MG63 (cell line): ENCODE measurements at regions not wholly inside any gene's neighbourhood (a gene's known extent, or its start where the extent isn't known, plus 50 kb on each side); places are given as distances from the start of the nearest gene placed in this dataset.

Experiments used
- DNase-seq: peaks from one replicate; pipeline ENCODE4 v3.0.0-alpha.2; 2020
- H3K27me3 ChIP-seq: fragments of 250-450 bp; sonication (Bioruptor Pico); 2 replicates; pipeline ENCODE4 v1.5.1; 2020; ENCODE audit warnings: mild to moderate bottlenecking, moderate library complexity
- H3K36me3 ChIP-seq: fragments of 250-450 bp; sonication (Bioruptor Pico); 2 replicates; pipeline ENCODE4 v1.5.1; 2020; ENCODE audit warnings: mild to moderate bottlenecking, moderate library complexity
- H3K4me3 ChIP-seq: fragments of 250-450 bp; sonication (Bioruptor Pico); 2 replicates; pipeline ENCODE4 v1.5.1; 2020; ENCODE audit warnings: mild to moderate bottlenecking, moderate library complexity
- H3K9me3 ChIP-seq: fragments of 250-450 bp; sonication (Bioruptor Pico); 2 replicates; pipeline ENCODE4 v1.5.1; 2020; ENCODE audit warnings: mild to moderate bottlenecking, moderate library complexity

GRCh38 chr20:24060851-24061590, 72.4 kb upstream of the GGTLC1 start:
- no peak for DNase-seq

GRCh38 chr20:24059174-24059573, 70.6 kb upstream of the GGTLC1 start:
- no peak for DNase-seq
- no peaks in the 10 kb centered on the region for H3K9me3 ChIP-seq
- H3K27me3 ChIP-seq: no peaks in the 10 kb centered on the region
- H3K36me3 ChIP-seq: no peaks in the 10 kb centered on the region
- H3K4me3 ChIP-seq: no peak overlapping the region

More at GRCh38 chr20:24060851-24061590, 72.4 kb upstream of the GGTLC1 start:
- Histone ChIP-seq H3K9me3 (no peaks in the 10 kb centered on the region), H3K27me3 (no peaks in the 10 kb centered on the region), H3K36me3 (no peaks in the 10 kb centered on the region), H3K4me3 (no peak overlapping the region)

GRCh38 chr20:24056491-24056890, 67.9 kb upstream of the GGTLC1 start:
- no peak overlapping the region for H3K4me3 ChIP-seq
- H3K27me3 ChIP-seq: no peaks in the 10 kb centered on the region
- no peaks in the 10 kb centered on the region for H3K36me3 ChIP-seq
- no peaks in the 10 kb centered on the region for H3K9me3 ChIP-seq
- DNase-seq: no peak

- Histone ChIP-seq H3K36me3 (no peaks in the 10 kb centered on the region), H3K9me3 (no peaks in the 10 kb centered on the region), H3K27me3 (no peaks in the 10 kb centered on the region), H3K4me3 (no peak overlapping the region)
- no peak for DNase-seq
Measured at GRCh38 chr20:24052599-24053275, 64.2 kb upstream of the GGTLC1 start.

GRCh38 chr20:24051160-24051559, 62.6 kb upstream of the GGTLC1 start:
- no peak for DNase-seq
- Histone ChIP-seq H3K9me3 (no peaks in the 10 kb centered on the region), H3K27me3 (no peaks in the 10 kb centered on the region), H3K4me3 (no peak overlapping the region), H3K36me3 (no peaks in the 10 kb centered on the region)

- H3K36me3 ChIP-seq: no peaks in the 10 kb centered on the region
- DNase-seq: no peak
- no peaks in the 10 kb centered on the region for H3K9me3 ChIP-seq
- H3K4me3 ChIP-seq: no peak overlapping the region
- H3K27me3 ChIP-seq: no peaks in the 10 kb centered on the region
Measured at GRCh38 chr20:24050119-24050518, 61.5 kb upstream of the GGTLC1 start.

- Histone ChIP-seq H3K36me3 (no peaks in the 10 kb centered on the region), H3K27me3 (no peaks in the 10 kb centered on the region), H3K9me3 (no peaks in the 10 kb centered on the region), H3K4me3 (no peak overlapping the region)
- no peak for DNase-seq
Measured at GRCh38 chr20:24049081-24049480, 60.5 kb upstream of the GGTLC1 start.

GRCh38 chr20:24048024-24048611, 59.5 kb upstream of the GGTLC1 start:
- H3K27me3 ChIP-seq: no peaks in the 10 kb centered on the region
- H3K4me3 ChIP-seq: no peak overlapping the region
- no peaks in the 10 kb centered on the region for H3K9me3 ChIP-seq
- H3K36me3 ChIP-seq: no peaks in the 10 kb centered on the region
- DNase-seq: no peak

GRCh38 chr20:24046888-24047287, 58.3 kb upstream of the GGTLC1 start:
- no peaks in the 10 kb centered on the region for H3K9me3 ChIP-seq
- DNase-seq: peak; percentile 9
- H3K4me3 ChIP-seq: no peak overlapping the region
- no peaks in the 10 kb centered on the region for H3K27me3 ChIP-seq
- H3K36me3 ChIP-seq: no peaks in the 10 kb centered on the region

- no peak for DNase-seq
- H3K4me3 ChIP-seq: no peak overlapping the region
- H3K27me3 ChIP-seq: no peaks in the 10 kb centered on the region
- no peaks in the 10 kb centered on the region for H3K36me3 ChIP-seq
- no peaks in the 10 kb centered on the region for H3K9me3 ChIP-seq
Measured at GRCh38 chr20:24045621-24046318, 57.2 kb upstream of the GGTLC1 start.

GRCh38 chr20:24043294-24043693, 54.7 kb upstream of the GGTLC1 start:
- Histone ChIP-seq H3K27me3 (no peaks in the 10 kb centered on the region), H3K36me3 (no peaks in the 10 kb centered on the region), H3K9me3 (no peaks in the 10 kb centered on the region), H3K4me3 (no peak overlapping the region)
- DNase-seq: no peak

GRCh38 chr20:24042646-24043045, 54.1 kb upstream of the GGTLC1 start:
- no peaks in the 10 kb centered on the region for H3K36me3 ChIP-seq
- no peaks in the 10 kb centered on the region for H3K9me3 ChIP-seq
- DNase-seq: no peak
- H3K27me3 ChIP-seq: no peaks in the 10 kb centered on the region
- H3K4me3 ChIP-seq: no peak overlapping the region

GRCh38 chr20:24040896-24041459, 52.4 kb upstream of the GGTLC1 start:
- no peaks in the 10 kb centered on the region for H3K9me3 ChIP-seq
- no peaks in the 10 kb centered on the region for H3K36me3 ChIP-seq

GRCh38 chr20:24039196-24039595, 50.6 kb upstream of the GGTLC1 start:
- Histone ChIP-seq H3K27me3 (no peaks in the 10 kb centered on the region), H3K4me3 (no peak overlapping the region), H3K9me3 (no peaks in the 10 kb centered on the region), H3K36me3 (no peaks in the 10 kb centered on the region)
- no peak for DNase-seq

More at GRCh38 chr20:24040896-24041459, 52.4 kb upstream of the GGTLC1 start:
- Histone ChIP-seq H3K4me3 (no peak overlapping the region), H3K27me3 (no peaks in the 10 kb centered on the region)
- DNase-seq: no peak
